Fibroblast of the conjunctiva (primary cell): ENCODE measurements at regions not wholly inside any gene's neighbourhood (a gene's known extent, or its start where the extent isn't known, plus 50 kb on each side); places are given as distances from the start of the nearest gene placed in this dataset.

Experiments
- DNase-seq: peaks from one replicate; pipeline ENCODE4 v3.0.0-alpha.2; 2010; ENCODE audit warnings: low read depth

DNA sequence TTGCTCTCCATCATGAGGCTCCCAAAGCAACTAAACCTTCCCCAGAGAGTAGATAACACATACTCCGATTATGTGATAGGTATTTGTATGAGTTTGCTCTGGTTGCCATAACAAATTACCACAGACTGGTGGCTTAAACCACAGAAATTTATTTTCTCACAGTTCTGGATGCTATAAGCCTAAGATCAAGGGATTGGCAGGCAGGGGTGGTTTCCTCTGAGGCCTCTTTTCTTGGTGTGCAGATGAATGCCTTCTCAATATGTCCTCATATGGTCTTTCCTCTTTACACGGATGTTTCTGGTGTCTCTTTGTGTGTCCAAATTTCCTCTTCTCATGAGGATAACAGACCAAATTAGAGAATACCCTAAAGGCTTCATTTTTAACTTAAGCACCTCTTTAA, 285.8 kb upstream of the GRIP1 start:
- no peak for DNase-seq

DNA sequence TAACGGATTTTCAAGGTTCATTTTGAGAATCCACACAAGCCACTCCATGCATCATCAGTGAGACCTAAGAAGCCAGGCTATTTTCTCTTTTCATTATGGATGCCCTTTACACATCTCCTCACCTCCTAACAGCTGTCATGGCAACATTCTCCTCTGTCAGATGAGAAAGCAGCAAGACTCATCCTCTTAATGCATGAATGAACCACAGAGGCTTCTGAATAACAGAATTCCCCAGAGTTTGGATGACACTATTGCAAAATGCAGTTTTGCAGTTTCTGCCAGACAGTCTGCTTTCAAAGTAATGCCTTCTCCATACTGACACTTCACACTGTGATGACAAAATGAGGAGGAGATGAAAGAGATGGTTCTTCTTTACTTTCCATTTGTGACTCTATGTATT, 286.7 kb upstream of the GRIP1 start:
- DNase-seq, result no peak

DNA sequence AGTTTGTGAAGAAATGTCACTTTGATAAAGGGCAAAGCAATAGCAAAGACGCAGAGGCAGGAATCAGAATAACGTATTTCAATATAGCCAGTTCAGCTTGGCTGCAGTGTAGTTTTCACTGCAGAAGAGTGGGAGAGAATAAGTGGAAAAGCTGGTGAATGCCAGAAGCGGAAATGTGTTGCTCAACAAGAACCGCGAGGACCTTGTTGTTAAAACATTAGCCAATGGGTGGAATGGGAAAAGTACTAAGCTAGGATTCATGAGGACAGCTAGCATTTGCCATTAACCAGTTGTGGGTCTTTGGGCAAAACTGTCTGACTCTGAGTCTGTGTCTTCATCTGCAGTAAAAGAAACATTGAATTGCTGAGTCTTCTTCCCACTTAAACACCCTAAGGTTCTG, 292.9 kb upstream of the GRIP1 start:
- DNase-seq, result no peak

DNA sequence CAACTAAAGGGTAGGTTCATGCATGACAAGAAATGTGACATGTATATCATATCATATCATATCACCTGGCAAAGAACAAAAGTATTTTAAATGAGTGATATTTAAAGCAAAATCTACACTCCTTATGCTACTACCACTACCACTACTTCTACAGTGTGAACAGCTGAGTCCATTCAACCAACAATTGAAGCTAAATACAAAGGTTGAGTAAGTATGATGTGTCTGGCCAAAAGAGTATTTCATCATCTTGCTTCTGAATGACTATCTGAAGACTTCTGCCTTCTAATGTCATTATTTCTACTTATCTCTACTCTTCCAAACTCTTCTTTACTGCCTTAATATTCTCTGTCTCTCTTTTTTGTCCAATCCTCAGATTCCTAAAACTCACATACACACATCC, 292.6 kb upstream of the CAND1 start:
- DNase-seq, result no peak

DNA sequence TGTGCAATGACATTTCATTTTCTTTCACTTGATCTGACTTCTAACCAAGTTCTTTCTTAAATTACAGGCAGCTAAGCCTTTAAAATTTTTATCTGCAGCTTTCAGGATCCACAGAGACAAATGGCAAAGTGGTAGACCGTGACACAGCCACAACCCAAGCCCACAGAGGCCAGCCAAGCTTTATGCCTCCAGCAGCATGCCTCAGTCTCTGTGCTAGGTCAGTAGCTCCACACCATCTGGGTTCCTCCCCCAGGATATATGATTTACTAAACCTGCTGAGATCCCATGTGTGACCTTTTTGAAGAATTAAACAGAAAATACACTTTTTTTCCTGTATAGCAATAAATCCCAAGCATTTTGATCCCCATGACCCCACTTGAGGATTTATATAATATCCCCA, 290.4 kb upstream of the CAND1 start:
- no peak for DNase-seq

DNA sequence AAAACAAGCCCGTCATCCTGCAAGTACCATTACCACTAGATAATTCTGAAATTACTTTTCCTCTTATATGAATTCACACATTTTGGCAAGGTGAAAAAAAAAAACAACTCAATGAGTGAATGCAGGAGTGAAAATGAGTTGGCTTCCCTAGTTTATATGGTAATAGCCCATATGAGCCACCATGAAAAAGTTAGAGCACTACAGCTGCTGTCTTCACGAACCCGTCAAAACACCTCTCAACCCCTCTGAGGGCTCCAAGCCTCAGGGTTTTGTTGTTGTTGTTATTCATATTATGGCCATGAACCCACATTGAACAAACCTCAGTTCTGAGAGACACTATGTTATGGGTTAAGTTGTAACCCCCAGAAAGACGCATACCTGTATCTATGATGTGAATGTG, 289.9 kb upstream of the CAND1 start:
- DNase-seq, result no peak

DNA sequence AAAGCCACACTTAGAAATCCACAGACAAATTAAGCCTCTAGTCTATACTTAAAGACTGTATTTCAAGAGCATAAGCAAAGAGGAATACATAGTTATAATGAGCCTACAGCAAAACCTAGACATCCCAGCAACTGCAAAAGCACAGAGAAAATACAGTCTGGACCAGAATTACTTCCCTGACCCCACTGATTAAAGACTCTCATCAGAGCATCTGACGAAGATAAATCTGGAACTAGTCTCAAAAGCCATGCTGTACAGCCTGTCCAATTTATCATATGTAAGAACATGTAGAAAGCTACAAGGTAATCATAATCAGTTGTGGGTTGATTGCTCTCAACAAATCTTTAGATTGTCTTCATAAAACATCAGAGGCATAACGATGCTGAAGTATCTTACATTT, 285.1 kb upstream of the CAND1 start:
- DNase-seq, result no peak

DNA sequence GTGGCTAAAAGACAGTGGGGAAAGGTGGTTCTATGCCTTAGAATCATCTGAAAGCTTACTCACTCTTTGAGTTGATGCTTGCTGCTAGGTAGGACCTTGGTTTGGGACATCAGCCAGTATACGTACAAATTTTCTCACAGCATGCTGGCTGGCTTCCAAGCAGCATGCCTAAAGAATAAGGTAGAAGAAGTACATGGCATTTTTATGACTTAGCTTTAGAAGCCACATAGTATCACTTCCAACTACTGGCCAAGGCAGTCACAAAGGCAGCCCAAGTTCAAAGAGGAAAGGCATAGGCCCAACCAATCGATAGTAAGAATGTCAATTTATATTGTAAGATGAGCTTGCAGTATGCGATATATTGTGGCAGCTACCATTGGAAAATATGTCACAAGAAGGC, 284.2 kb upstream of the CAND1 start:
- DNase-seq, result no peak

GRCh38 chr12:66999141-66999540, 270.0 kb upstream of the CAND1 start:
- no peak for DNase-seq

GRCh38 chr12:67001251-67001650, 267.9 kb upstream of the CAND1 start:
- DNase-seq, result no peak

- no peak for DNase-seq
Observed at GRCh38 chr12:67002720-67003119, 266.4 kb upstream of the CAND1 start.

GRCh38 chr12:67006610-67007009, 262.5 kb upstream of the CAND1 start:
- DNase-seq, result no peak

DNA sequence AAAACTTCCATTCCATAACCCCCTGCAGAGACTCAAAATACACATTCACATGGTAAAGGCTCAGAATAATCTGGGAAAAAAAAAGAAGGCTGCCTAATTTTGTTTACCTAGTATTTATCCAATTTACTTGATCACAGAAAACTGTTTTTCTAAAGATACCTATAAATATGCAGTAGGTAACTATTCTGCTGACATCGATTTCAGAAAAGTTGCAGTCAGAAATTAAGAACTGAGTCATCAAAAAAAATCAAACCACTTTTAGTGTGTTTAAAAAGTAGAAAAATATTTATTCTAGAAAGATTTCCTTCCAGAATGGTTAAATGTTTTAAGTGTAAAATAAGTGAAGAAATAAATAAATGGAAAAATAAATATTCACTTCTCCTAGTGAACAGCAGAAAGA, 254.5 kb upstream of the CAND1 start:
- no peak for DNase-seq

GRCh38 chr12:67018105-67018504, 251.1 kb upstream of the CAND1 start:
- DNase-seq, result no peak

DNA sequence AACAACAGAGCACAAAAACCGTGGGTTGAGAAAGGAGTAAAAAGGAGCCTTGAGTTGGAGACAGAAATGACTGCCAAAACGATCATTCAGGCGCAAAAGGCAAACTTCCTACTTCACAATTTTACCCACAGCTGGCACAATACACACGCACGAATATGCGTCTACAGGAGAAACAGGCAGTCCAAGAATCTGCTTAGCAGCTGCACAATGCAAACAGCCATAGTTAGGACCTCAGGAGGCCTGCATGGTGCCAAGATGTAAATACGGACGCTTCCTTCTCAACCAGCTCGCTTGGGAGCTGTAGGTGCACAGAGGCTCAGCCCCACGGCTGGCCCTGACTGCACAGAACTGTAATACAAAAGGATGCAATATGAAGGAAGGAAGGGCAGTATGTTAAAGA, 250.1 kb upstream of the CAND1 start:
- no peak for DNase-seq

DNA sequence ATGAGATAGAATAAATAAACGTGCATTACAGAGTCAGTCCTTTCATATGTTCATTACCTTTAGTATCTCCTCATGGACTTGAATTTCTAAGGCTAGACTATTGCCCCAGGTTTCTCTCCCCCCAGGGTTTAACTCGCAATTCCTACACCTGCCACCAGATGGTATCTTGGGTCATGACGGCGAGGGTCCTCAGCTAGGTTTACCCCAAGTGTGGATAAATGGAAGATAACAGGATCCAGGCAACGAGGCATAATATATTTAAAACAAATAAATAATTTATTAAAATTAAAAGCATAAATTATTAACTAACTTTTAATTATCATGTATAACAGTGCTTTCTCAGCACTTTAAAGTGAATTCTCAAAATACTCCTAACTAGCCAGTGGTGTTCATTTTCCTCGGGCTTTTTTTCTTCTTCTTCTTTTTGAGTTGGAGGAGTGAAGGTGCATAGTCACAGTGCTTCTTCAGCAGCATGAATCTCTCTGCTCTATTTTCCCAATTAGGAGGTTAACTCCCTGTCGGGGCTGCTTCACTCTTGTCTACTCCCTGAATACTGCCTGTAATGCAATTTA, 243.5 kb upstream of the CAND1 start:
- no peak for DNase-seq

DNA sequence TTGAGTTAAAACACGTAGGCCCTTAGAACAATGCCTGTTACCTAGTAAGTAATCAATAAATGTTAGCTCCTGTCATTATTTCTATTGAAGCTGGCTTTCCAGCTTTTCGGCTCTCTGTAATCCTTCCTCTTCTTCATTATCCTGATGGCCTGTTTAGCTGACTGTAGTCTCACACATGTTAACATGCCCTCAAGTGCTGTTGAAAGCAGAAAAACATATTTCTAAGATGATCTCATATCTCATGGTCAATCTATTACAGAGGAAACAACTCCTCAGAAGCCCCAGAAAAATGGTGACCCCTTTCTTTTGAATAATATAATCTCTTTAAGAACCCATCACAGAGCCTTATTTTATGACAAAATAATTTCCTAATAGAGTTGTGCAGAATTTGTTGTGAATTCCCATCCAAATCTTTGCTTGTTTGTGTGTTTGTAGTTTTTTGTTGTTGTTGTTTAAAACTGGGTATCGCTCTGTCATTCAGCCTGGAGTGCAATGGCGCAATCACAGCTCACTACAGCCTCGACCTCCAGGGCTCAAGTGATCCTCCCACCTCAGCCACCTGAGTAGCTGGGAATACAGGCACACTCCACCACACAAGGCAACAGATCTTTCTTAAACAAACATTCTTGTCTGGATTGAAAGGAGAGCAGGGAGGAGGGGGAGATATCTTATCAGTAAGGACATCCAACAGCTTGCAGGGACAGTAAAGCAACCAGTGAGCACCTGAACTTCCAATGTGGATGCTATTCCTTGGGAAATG, 242.5 kb upstream of the CAND1 start:
- DNase-seq, result no peak

DNA sequence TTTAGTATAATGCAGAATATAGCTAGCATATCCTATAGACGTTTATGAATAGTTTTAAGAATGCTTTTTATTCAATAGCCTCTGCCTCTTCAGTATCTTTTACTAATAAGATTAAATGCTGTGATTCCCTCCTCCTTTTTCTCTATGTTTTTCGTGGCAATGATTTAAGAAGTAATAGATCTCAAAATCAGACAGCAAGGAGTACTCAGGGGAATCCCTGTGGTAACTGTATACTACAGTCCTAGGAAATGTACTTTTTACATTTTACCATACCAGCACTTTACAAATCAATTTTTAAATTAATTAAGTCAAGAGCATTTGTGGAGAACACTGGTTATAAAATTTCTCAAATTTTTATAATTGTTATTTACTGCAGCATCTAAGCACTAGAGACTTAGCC, 240.6 kb upstream of the CAND1 start:
- DNase-seq, result no peak

DNA sequence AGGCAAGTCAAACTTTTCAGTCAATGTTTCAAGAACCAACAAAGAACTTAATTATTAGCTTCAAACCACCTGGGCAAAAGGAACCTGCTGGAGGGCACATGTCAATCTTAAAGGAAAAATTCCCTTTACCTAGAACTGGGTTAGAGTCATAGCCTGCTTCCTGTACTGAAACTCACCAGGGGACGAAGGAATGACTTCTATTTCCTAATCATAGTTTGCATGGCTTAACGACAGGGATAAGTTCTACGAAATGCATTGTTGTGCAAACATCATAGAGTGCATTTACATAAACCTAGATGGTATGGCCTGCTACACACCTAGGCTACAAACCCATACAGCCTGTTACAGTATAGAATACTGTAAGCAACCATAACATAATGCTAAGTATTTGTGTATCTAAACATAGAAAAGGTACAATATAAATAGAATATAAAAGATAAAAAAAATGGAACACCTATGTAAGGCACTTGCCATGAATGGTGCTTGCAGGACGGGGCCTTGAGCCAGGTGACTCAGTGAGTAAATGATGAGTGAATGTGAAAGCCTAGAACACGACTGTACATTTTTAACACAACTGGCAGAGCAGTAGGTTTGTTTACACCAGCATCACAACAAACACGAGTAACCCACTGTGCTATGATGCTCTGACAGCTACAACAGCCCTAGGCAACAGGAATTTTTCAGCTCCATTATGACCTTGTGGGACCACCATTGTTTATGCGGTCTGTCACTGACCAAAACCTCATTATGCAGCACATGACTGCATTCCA, 234.9 kb upstream of the CAND1 start:
- DNase-seq, result no peak

- DNase-seq, result no peak
Observed at GRCh38 chr12:67035121-67035520, 234.0 kb upstream of the CAND1 start.

DNA sequence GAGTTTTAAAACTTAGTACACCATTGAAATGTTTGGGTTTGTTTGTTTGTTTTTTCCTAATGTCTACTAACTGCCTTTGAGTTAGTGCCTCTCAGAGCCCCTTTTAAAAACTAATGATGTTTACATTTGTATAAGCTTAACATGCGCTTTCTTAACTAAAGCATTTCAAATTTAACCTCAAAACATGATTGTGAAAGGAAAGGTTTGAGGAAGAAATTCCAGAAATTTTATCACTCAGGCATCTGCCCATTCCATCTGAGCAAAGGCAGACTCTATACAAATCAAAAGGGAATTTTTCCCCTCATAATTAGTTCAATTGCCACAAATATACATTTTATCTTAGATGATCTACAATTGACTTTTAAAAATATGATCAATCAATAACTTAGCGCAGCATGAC, 230.7 kb upstream of the CAND1 start:
- no peak for DNase-seq

DNA sequence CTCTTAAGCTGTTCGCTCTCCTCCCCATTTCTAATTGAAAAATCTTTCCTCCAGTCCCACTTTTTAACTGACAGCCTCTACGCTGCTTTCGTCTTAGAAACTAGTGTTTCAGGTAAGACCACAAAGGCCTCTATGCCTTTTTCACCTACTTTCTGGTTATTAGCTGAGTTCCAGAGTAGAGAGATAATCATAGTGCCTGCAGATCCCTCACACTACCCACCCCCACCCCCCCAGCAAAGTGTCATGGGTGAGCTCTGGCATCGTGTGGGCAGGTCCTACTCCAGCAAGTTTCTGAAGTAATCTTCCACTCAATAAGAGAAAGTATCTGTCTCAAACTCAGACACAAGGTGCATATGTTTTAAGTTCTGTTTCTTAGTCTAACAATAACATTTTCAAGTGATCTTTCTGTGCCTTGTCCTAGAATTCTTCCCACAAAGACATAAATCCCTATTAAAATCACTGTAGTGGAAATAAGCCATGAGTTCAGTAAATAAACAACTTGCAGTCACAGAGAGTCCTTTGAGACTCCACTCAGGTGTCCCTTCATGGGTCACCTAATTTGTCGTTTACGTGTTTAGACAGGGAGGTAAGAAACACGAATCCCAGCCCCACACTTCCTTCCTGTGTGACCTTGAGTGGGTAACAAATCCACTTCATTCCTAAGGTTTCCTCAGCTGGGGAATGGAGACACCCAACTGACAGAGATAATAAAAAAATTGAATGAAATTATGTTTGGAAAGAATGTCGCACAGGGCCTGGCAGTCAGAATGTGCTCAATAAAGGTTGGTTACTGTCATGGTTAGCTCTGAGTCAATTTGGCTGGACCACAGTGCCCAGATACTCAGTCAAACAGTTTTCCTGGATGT, 228.9 kb upstream of the CAND1 start:
- no peak for DNase-seq

DNA sequence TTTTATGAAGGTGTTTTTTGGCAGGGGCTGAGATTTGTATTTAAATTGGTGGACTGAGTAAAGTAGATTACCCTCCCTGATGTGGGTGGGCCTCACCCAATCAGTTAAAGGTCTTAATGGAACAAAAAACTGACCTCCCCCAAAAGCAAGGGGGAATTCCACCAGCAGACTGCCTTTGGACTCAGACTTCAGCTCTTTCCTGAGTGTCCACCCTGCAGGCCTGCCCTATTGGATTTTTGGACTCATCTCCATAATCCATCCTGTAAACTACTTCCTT, 228.4 kb upstream of the CAND1 start:
- no peak for DNase-seq
